ENCODE measurements at regions not wholly inside any gene's neighbourhood (a gene's known extent, or its start where the extent isn't known, plus 50 kb on each side); places are given as distances from the start of the nearest gene placed in this dataset.

DNA sequence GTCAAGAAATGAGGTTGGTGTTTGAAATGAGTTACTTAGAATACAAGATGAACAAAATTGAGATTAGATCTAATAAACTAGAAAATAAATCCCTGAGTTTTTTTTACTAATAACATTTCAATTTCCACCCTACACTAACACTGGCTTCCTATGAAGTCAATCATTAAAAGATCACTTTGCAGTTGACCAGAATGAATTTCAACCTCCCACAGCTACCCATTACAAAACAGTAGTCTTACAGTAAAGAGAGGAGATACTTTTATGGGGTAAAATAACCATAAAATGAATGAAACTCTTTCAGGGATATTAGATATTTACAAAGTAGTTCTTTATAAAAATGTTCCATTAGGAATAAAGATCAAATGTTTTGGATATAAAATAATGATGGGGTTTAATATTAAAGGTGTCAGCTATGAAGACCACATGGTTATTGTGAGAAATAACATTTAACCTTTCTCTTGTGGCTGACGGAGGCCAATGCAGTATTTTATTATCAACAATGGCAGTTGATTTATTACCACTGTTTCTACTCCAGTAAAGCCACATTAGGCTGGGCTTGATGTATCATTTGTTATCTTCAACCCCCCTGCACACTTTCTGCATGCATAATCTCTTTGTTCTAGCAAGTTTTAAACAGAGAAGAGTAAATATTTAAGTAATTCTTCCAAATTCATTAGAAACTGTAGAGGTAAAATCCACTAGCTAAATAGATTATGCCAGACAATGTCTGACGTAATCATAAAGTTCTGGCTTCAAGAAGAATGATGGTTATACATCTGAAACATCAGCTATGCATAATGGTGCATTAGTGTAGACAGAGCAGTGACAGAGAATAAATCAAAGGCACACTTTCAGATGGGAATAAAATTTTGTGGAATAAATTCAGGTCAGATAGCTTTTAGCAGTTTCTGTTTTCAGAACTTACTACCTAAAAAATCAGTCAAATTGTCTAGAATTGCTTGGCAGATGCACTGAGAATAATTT is 516.6 kb downstream of the PCDH18 start:
- H3K4me3 Mint-ChIP-seq, result no peak overlapping the region
- no peak for TF ChIP-seq CTCF (IDR thresholded peaks at IDR 0.05; ENCODE audit: unreplicated experiment in 3 of 3)
- H3K4me1 Mint-ChIP-seq, result no peaks in the 10 kb centered on the region
- H3K36me3 Mint-ChIP-seq (ENCODE audit: low read depth), result no peaks in the 10 kb centered on the region
- no peaks in the 10 kb centered on the region for H3K9me3 Mint-ChIP-seq
- H3K27me3 Mint-ChIP-seq (ENCODE audit: low read depth), result no peaks in the 10 kb centered on the region
- H3K27ac Mint-ChIP-seq, result no peak overlapping the region

DNA sequence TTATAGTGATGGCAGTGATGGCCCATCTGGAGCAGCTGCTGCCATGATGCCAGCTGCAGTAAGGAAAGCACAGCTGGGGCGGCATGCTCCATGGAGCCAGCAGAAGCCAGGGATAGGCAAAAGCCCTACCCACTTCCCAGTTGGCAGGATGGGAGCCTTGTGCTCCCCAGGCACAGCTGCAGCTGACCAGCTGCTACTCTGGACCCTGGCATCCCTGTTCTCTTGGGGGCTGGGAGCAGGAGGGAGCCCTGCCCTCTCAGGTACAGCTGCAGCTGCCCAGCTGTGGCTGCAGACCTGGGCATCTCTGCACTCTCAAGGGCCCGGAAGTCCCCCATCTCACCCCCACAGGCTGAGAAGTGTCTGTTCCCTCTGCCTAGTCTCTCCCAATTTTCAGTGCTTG is 531.9 kb downstream of the PCDH18 start:
- no peak overlapping the region for H3K4me3 Mint-ChIP-seq
- H3K36me3 Mint-ChIP-seq (ENCODE audit: low read depth), result no peaks in the 10 kb centered on the region
- no peak overlapping the region for H3K27ac Mint-ChIP-seq
- TF ChIP-seq CTCF (IDR thresholded peaks at IDR 0.05; ENCODE audit: unreplicated experiment in 3 of 3), result no peak
- peaks cover 29% of the 10 kb centered on the region for H3K9me3 Mint-ChIP-seq
- H3K4me1 Mint-ChIP-seq, result no peaks in the 10 kb centered on the region
- H3K27me3 Mint-ChIP-seq (ENCODE audit: low read depth), result no peaks in the 10 kb centered on the region

- TF ChIP-seq CTCF (IDR thresholded peaks at IDR 0.05; ENCODE audit: unreplicated experiment in 3 of 3), result no peak
- no peak overlapping the region for H3K27ac Mint-ChIP-seq
- H3K9me3 Mint-ChIP-seq, result peaks cover 10% of the 10 kb centered on the region
Observed at GRCh38 chr4:136992032-136992431, 540.3 kb downstream of the PCDH18 start.

DNA sequence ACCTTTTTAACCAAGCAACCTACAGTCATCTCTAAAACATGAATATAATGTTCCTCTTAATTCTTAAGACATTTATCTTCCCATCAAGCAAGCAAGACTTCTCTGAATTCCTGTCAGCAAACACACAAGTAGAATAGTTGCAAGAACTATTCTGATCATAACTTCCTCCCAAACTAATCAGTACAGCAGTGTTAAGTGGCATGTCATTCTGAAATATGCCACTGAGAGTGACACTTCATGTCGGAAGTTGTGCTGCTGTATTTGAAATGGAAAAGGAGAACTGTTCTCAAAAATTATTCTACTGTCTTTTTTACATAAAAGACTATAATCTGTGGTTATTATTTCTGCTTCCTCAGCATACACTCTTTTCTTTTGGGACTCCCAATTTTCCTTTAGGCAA is 546.6 kb downstream of the PCDH18 start:
- Mint-ChIP-seq H3K9me3 (peaks cover 3% of the 10 kb centered on the region), H3K4me3 (no peak overlapping the region), H3K36me3 (ENCODE audit: low read depth) (no peaks in the 10 kb centered on the region), H3K4me1 (no peaks in the 10 kb centered on the region), H3K27me3 (ENCODE audit: low read depth) (no peaks in the 10 kb centered on the region), H3K27ac (no peak overlapping the region)
- no peak for TF ChIP-seq CTCF (IDR thresholded peaks at IDR 0.05; ENCODE audit: unreplicated experiment in 3 of 3)

More at GRCh38 chr4:136992032-136992431, 540.3 kb downstream of the PCDH18 start:
- no peaks in the 10 kb centered on the region for H3K27me3 Mint-ChIP-seq (ENCODE audit: low read depth)
- H3K4me1 Mint-ChIP-seq, result no peaks in the 10 kb centered on the region
- no peaks in the 10 kb centered on the region for H3K36me3 Mint-ChIP-seq (ENCODE audit: low read depth)
- no peak overlapping the region for H3K4me3 Mint-ChIP-seq

DNA sequence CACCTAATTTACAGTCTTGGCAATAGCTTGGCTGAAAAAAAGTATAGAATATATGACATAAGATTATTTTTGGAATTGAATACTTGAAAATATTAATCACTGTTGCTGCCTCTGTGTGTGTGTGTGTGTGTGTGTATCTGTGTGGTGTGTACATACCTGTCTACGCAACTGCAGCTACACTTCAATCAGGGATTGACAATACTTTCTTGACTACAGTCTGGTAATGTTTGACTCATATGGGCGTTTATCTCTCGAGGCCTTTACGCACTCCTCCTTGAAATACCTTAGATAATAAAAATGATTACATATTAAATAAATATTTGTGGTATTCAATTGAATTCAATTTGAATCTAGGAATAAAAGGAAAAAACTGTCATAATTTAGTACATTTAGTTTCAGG is 565.2 kb downstream of the PCDH18 start:
- no peak for TF ChIP-seq CTCF (IDR thresholded peaks at IDR 0.05; ENCODE audit: unreplicated experiment in 3 of 3)
- H3K27ac Mint-ChIP-seq, result no peak overlapping the region
- peaks cover 4% of the 10 kb centered on the region for H3K9me3 Mint-ChIP-seq
- no peaks in the 10 kb centered on the region for H3K36me3 Mint-ChIP-seq (ENCODE audit: low read depth)
- H3K27me3 Mint-ChIP-seq (ENCODE audit: low read depth), result no peaks in the 10 kb centered on the region
- H3K4me1 Mint-ChIP-seq, result no peaks in the 10 kb centered on the region
- no peak overlapping the region for H3K4me3 Mint-ChIP-seq

DNA sequence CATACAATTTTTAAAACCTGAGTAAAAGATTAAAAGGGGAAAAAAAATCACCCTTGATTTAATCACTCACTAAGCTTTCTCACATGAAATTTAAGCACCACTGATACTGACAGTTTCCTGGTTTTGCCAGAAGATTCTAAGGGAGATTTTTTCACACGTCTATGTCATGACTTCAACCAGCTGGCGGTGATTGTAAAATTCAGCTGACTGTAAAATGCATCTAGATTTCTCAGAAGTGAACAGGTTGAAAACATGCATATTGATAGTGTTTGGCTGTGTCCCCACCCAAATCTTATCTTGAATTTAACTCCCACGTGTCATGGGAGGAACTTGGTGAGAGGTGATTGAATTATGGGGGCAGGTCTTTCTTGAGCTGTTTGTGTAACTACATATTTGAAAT is 566.8 kb downstream of the PCDH18 start:
- Mint-ChIP-seq H3K27ac (no peak overlapping the region), H3K4me3 (no peak overlapping the region), H3K9me3 (peaks cover 4% of the 10 kb centered on the region), H3K27me3 (ENCODE audit: low read depth) (no peaks in the 10 kb centered on the region), H3K4me1 (no peaks in the 10 kb centered on the region), H3K36me3 (ENCODE audit: low read depth) (no peaks in the 10 kb centered on the region)
- TF ChIP-seq CTCF (IDR thresholded peaks at IDR 0.05; ENCODE audit: unreplicated experiment in 3 of 3), result no peak

Data from nephron (organoid).